ENCODE measurements at regions not wholly inside any gene's neighbourhood (a gene's known extent, or its start where the extent isn't known, plus 50 kb on each side); places are given as distances from the start of the nearest gene placed in this dataset.

DNA sequence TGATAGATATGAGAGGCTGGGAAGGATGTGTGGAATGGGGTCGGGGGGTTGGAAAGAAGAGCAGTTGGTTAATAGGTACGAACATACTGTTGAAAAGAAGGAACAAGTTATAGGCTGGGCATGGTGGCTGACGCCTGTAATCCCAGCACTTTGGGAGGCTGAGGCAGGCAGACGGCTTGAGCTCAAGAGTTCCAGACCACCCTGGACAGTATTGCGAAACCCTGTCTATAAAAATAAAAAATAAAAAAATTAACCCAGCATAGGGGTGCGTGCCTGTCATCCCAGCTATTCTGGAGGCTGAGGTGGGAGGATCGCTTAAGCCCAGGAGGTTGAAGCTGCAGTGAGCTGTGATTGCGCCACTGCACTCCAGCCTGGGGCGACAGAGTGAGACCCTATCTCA lies 58.5 kb upstream of the NHSL2 start:
- ChIA-PET CTCF (no interaction called here), POLR2A (ENCODE audit: unreplicated experiment) (no interaction called here)
- Histone ChIP-seq H3K79me1 (ENCODE audit: low read depth in 1 of 2, low read length in 2 of 2) (no peaks in the 10 kb centered on the region), H3K4me1 (ENCODE audit: control insufficient read depth, insufficient read depth, low read length) (no peaks in the 10 kb centered on the region), H3K9ac (ENCODE audit: low read depth, low read length) (no peak overlapping the region), H2BK120ac (ENCODE audit: low read depth, low read length) (no peak overlapping the region), H3K18ac (ENCODE audit: low read depth, low read length) (no peak overlapping the region), H3K4me3 (ENCODE audit: insufficient read depth, low read depth, low read length) (no peak overlapping the region), H3K9me1 (ENCODE audit: insufficient read depth, low read length) (no peaks in the 10 kb centered on the region), H2AK9ac (replicated peaks; ENCODE audit: low read depth, low read length, poor library complexity) (no peak overlapping the region), H4K20me1 (ENCODE audit: insufficient read depth, low read length) (no peaks in the 10 kb centered on the region), H3K14ac (replicated peaks; ENCODE audit: low read depth, low read length) (no peak overlapping the region), H4K8ac (ENCODE audit: low read depth in 2 of 2, low read length in 2 of 2) (no peak overlapping the region), H2BK15ac (ENCODE audit: low read depth, low read length) (no peak overlapping the region), H3K56ac (ENCODE audit: extremely low read depth, insufficient read depth, low read length) (no peak overlapping the region), H3K9me3 (ENCODE audit: control insufficient read depth, insufficient read depth, low read length) (no peaks in the 10 kb centered on the region), H3K4ac (ENCODE audit: low read depth, low read length) (no peak overlapping the region), H3K23ac (ENCODE audit: low read depth, low read length) (no peak overlapping the region), H2AFZ (replicated peaks; ENCODE audit: low read length, poor library complexity) (no peak overlapping the region), H4K91ac (ENCODE audit: insufficient read depth, low read depth, low read length) (no peak overlapping the region), H3K27ac (ENCODE audit: insufficient read depth, low read length) (no peak overlapping the region), H3K4me2 (ENCODE audit: low read depth, low read length) (no peak overlapping the region), H4K5ac (ENCODE audit: low read depth, low read length) (no peak overlapping the region), H2AK5ac (ENCODE audit: low read depth, low read length) (no peak overlapping the region), H3K27me3 (ENCODE audit: control insufficient read depth, insufficient read depth, low read length) (peaks cover 13% of the 10 kb centered on the region), H2BK5ac (ENCODE audit: low read depth, low read length, poor library complexity, severe bottlenecking) (no peak overlapping the region), H2BK20ac (ENCODE audit: low read depth, low read length) (no peak overlapping the region), H3K36me3 (ENCODE audit: control insufficient read depth, insufficient read depth, low read length) (no peaks in the 10 kb centered on the region)
- intact Hi-C loops (cut with micrococcal nuclease) = no loop called here
- dilution Hi-C loops (cut with HindIII; ENCODE audit: low sequenced_read_pairs, unreplicated experiment) = no loop called here
- in situ Hi-C loops (cut with MboI; ENCODE audit: low sequenced_read_pairs) = loop anchor here (25.0 kb wide), 1 partner anchor 190 kb away; the partner anchor contains the start of gene LOC101059915
- BruUV-seq (replicated peaks) = no TSS peak
- no peak for TF ChIP-seq SMC3 (IDR thresholded peaks at IDR 0.05; ENCODE audit: low read depth, low read length)
- TF ChIP-seq CHD1 (IDR thresholded peaks at IDR 0.05; ENCODE audit: low read depth, low read length) = no peak
- no peak for TF ChIP-seq MXI1 (IDR thresholded peaks at IDR 0.05; ENCODE audit: borderline replicate concordance, low read depth, low read length)
- TF ChIP-seq, protein P1, sequence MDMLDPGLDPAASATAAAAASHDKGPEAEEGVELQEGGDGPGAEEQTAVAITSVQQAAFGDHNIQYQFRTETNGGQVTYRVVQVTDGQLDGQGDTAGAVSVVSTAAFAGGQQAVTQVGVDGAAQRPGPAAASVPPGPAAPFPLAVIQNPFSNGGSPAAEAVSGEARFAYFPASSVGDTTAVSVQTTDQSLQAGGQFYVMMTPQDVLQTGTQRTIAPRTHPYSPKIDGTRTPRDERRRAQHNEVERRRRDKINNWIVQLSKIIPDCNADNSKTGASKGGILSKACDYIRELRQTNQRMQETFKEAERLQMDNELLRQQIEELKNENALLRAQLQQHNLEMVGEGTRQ (IDR thresholded peaks at IDR 0.05; ENCODE audit: low read depth, low read length) = no peak
- no peak for TF ChIP-seq CEBPB (IDR thresholded peaks at IDR 0.05; ENCODE audit: low read depth, low read length)
- TF ChIP-seq RFX5 (IDR thresholded peaks at IDR 0.05; ENCODE audit: low read depth, low read length) = no peak
- no peak for TF ChIP-seq POLR2A (IDR thresholded peaks at IDR 0.05; ENCODE audit: low read depth, low read length)
- no peak for TF ChIP-seq FOS (IDR thresholded peaks at IDR 0.05; ENCODE audit: low read depth, low read length)
- TF ChIP-seq BHLHE40 (IDR thresholded peaks at IDR 0.05; ENCODE audit: low read depth, low read length) = no peak
- TF ChIP-seq MAZ (IDR thresholded peaks at IDR 0.05; ENCODE audit: borderline replicate concordance, low read depth, low read length) = no peak
- TF ChIP-seq ELK1 (IDR thresholded peaks at IDR 0.05; ENCODE audit: borderline replicate concordance, low read depth, low read length) = no peak
- TF ChIP-seq RCOR1 (IDR thresholded peaks at IDR 0.05; ENCODE audit: insufficient replicate concordance, low read length) = no peak
- TF ChIP-seq RAD21 (IDR thresholded peaks at IDR 0.05; ENCODE audit: low read length) = no peak
- TF ChIP-seq MAFK (IDR thresholded peaks at IDR 0.05; ENCODE audit: low read depth, low read length) = no peak
- no peak for TF ChIP-seq NFE2L2 (IDR thresholded peaks at IDR 0.05; ENCODE audit: low read depth, low read length)
- no peak for TF ChIP-seq CTCF (conservative IDR thresholded peaks at IDR 0.05; ENCODE audit: low read depth, low read length)
- no peak for DNase-seq
- ATAC-seq (ENCODE audit: low read depth) = no peak
- no CpG with 5 or more reads among the region's 9 CpGs for whole genome bisulfite sequencing, 2 experiments (ENCODE audit: extremely low coverage in 2 of 2, insufficient read length in 1 of 2)

All from IMR-90 (cell line).